Neural cell (in vitro differentiated cells): ENCODE measurements at regions not wholly inside any gene's neighbourhood (a gene's known extent, or its start where the extent isn't known, plus 50 kb on each side); places are given as distances from the start of the nearest gene placed in this dataset.

ENCODE experiments used
- H2AFZ ChIP-seq: fragments of 200-600, 300-800 bp; sonication (generic), shearing (Covaris generic); 2 replicates; pipeline ENCODE4 v1.6.0; 2014; ENCODE audit warnings: low read depth, mild to moderate bottlenecking, antibody characterized with exemption, low read length, moderate library complexity
- H3F3A ChIP-seq: fragments of 200-600 bp; shearing (Covaris generic); 2 replicates; pipeline ENCODE4 v1.6.1; 2016; ENCODE audit warnings: mild to moderate bottlenecking, moderate library complexity, mixed read lengths, antibody characterized with exemption, low read length; ENCODE audit not compliant: insufficient read depth, poor library complexity, severe bottlenecking
- H3K27ac ChIP-seq: fragments of 200-600, 300-800 bp; sonication (generic), shearing (Covaris generic); 2 replicates; pipeline ENCODE4 v1.5.1; 2014; ENCODE audit warnings: mild to moderate bottlenecking, low read length, moderate library complexity
- H3K27me3 ChIP-seq: fragments of 300-800, 200-600 bp; sonication (generic), shearing (Covaris generic); 2 replicates; pipeline ENCODE4 v1.6.0; 2014; ENCODE audit warnings: mild to moderate bottlenecking, low read depth, low read length, moderate library complexity; ENCODE audit not compliant: insufficient read depth
- H3K36me3 ChIP-seq: fragments of 300-800, 200-600 bp; sonication (generic), shearing (Covaris generic); 2 replicates; pipeline ENCODE4 v1.5.1; 2014; ENCODE audit warnings: mild to moderate bottlenecking, antibody characterized with exemption, low read length, moderate library complexity; ENCODE audit not compliant: insufficient read depth
- H3K4me2 ChIP-seq: fragments of 300-800, 200-600 bp; sonication (generic), shearing (Covaris generic); 2 replicates; pipeline ENCODE4 v1.6.0; 2014; ENCODE audit warnings: mild to moderate bottlenecking, low read length
- H3K4me3 ChIP-seq: fragments of 300-800, 200-600 bp; sonication (generic), shearing (Covaris generic); 2 replicates; pipeline ENCODE4 v1.5.1; 2014; ENCODE audit warnings: mild to moderate bottlenecking, low read length, moderate library complexity
- H3K79me2 ChIP-seq: fragments of 200-600 bp; shearing (Covaris generic); replicated peaks from 2 replicates; pipeline ENCODE4 v1.6.0; 2014; ENCODE audit warnings: mild to moderate bottlenecking, low read length, moderate library complexity; ENCODE audit not compliant: insufficient read depth
- H3K9ac ChIP-seq: fragments of 300-800, 200-600 bp; sonication (generic), shearing (Covaris generic); 2 replicates; pipeline ENCODE4 v1.6.1; 2016; ENCODE audit warnings: mild to moderate bottlenecking, low read length, mixed read lengths
- H3K9me2 ChIP-seq: fragments of 200-600 bp; shearing (Covaris generic); 2 replicates; pipeline ENCODE4 v1.6.1; 2016; ENCODE audit warnings: mild to moderate bottlenecking, low read length, mixed read lengths; ENCODE audit not compliant: insufficient read depth
- H3K9me3 ChIP-seq: fragments of 200-600, 300-800 bp; sonication (generic), shearing (Covaris generic); 2 replicates; pipeline ENCODE4 v1.6.1; 2016; ENCODE audit warnings: mild to moderate bottlenecking, mixed run types, low read length, moderate library complexity, mixed read lengths
- H4K20me1 ChIP-seq: fragments of 200-600 bp; shearing (Covaris generic); 2 replicates; pipeline ENCODE4 v1.6.1; 2016; ENCODE audit warnings: mild to moderate bottlenecking, mixed run types; ENCODE audit not compliant: insufficient read depth
- CTCF ChIP-seq: fragments of 450-650 bp; IDR thresholded peaks from 2 replicates; pipeline ENCODE4 v1.5.1; 2014; ENCODE audit warnings: antibody characterized with exemption, mild to moderate bottlenecking, moderate library complexity; ENCODE audit not compliant: poor library complexity, severe bottlenecking
- EP300 ChIP-seq: fragments of 450-650 bp; conservative IDR thresholded peaks from 2 replicates; pipeline ENCODE4 v1.6.1; 2014; ENCODE audit warnings: antibody characterized with exemption, mild to moderate bottlenecking, moderate library complexity; ENCODE audit not compliant: poor library complexity, severe bottlenecking
- EZH2 ChIP-seq: fragments of 200-600, 300-800 bp; shearing (Covaris generic), sonication (generic); IDR thresholded peaks from 2 replicates; pipeline ENCODE4 v1.6.1; 2014; ENCODE audit warnings: antibody characterized with exemption, low read length, borderline replicate concordance, mild to moderate bottlenecking; ENCODE audit not compliant: insufficient read depth, poor library complexity, severe bottlenecking
- MXI1 ChIP-seq: fragments of 450-650 bp; conservative IDR thresholded peaks from 2 replicates; pipeline ENCODE4 v1.6.1; 2014; ENCODE audit warnings: antibody characterized with exemption, mild to moderate bottlenecking; ENCODE audit not compliant: poor library complexity, severe bottlenecking
- POLR2AphosphoS5 ChIP-seq: IDR thresholded peaks from 2 replicates; pipeline ENCODE4 v1.6.1; 2012
- RAD21 ChIP-seq: fragments of 450-650 bp; conservative IDR thresholded peaks from 2 replicates; pipeline ENCODE4 v1.6.1; 2014; ENCODE audit warnings: antibody characterized with exemption, mild to moderate bottlenecking, moderate library complexity
- REST ChIP-seq: IDR thresholded peaks from 2 replicates; pipeline ENCODE4 v1.6.1; 2012; ENCODE audit warnings: borderline replicate concordance
- SMC3 ChIP-seq: fragments of 450-650 bp; conservative IDR thresholded peaks from 2 replicates; pipeline ENCODE4 v1.6.1; 2014; ENCODE audit warnings: antibody characterized with exemption, mild to moderate bottlenecking, moderate library complexity; ENCODE audit not compliant: poor library complexity
- TAF1 ChIP-seq: IDR thresholded peaks from 2 replicates; pipeline ENCODE4 v1.6.1; 2012; ENCODE audit warnings: low read depth

- no peak overlapping the region for H2AFZ ChIP-seq
- H3K27me3 ChIP-seq = no peaks in the 10 kb centered on the region
- H3K4me3 ChIP-seq = no peak overlapping the region
- no peak for TF ChIP-seq EZH2
- TF ChIP-seq TAF1 = no peak
- no peak for TF ChIP-seq POLR2AphosphoS5
- TF ChIP-seq EP300 = no peak
- TF ChIP-seq REST = no peak
- no peak for TF ChIP-seq MXI1
- no peak for TF ChIP-seq CTCF
- no peak for TF ChIP-seq SMC3
- TF ChIP-seq RAD21 = no peak
- H3K27ac ChIP-seq = no peak overlapping the region
- H3F3A ChIP-seq = no peaks in the 10 kb centered on the region
- H3K4me2 ChIP-seq = no peak overlapping the region
- H3K36me3 ChIP-seq = no peaks in the 10 kb centered on the region
- no peaks in the 10 kb centered on the region for H3K9me2 ChIP-seq
- no peaks in the 10 kb centered on the region for H3K79me2 ChIP-seq
- no peaks in the 10 kb centered on the region for H3K9me3 ChIP-seq
- no peak overlapping the region for H3K9ac ChIP-seq
- no peaks in the 10 kb centered on the region for H4K20me1 ChIP-seq
Measured at GRCh38 chr6:148653138-148653776, 93.6 kb upstream of the UST start.

- no peaks in the 10 kb centered on the region for H3K36me3 ChIP-seq
- H3K4me3 ChIP-seq = no peak overlapping the region
- H3K27me3 ChIP-seq = no peaks in the 10 kb centered on the region
- H3K9me3 ChIP-seq = peaks cover 2% of the 10 kb centered on the region
- no peaks in the 10 kb centered on the region for H4K20me1 ChIP-seq
- H3K79me2 ChIP-seq = no peaks in the 10 kb centered on the region
- H3K4me2 ChIP-seq = no peak overlapping the region
- H3K9me2 ChIP-seq = no peaks in the 10 kb centered on the region
- no peak overlapping the region for H3K9ac ChIP-seq
- no peak for TF ChIP-seq RAD21
- TF ChIP-seq REST = no peak
- TF ChIP-seq CTCF = no peak
- TF ChIP-seq MXI1 = no peak
- TF ChIP-seq POLR2AphosphoS5 = no peak
- no peak for TF ChIP-seq TAF1
- TF ChIP-seq SMC3 = no peak
- TF ChIP-seq EP300 = no peak
- no peak for TF ChIP-seq EZH2
- no peak overlapping the region for H2AFZ ChIP-seq
- no peaks in the 10 kb centered on the region for H3F3A ChIP-seq
- H3K27ac ChIP-seq = no peak overlapping the region
Measured at GRCh38 chr6:148657048-148657447, 89.8 kb upstream of the UST start.
